ENCODE measurements at regions not wholly inside any gene's neighbourhood (a gene's known extent, or its start where the extent isn't known, plus 50 kb on each side); places are given as distances from the start of the nearest gene placed in this dataset.

DNA sequence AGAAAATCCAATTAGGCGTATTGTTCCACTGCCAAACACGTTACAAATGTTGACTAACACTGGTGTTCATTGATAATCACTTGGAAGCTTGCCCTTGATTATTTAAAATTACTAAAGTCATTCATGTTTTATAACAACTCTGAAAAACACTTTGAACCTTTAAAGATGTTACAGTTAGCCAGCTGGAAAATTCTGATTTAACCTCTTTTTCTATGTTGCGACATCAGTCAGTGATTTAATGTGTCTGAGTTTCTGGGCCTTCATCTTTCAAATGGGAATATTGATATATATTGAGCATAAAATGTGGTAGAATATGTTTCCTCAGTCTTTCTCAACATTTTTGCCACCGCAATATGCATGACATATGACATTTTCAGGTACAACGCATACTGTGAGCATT, 274.1 kb upstream of the TENM3 start:
- TF ChIP-seq EZH2 (optimal IDR thresholded peaks at IDR 0.05; ENCODE audit: low read depth, low read length), result no peak
- no peak for TF ChIP-seq CTCF (IDR thresholded peaks at IDR 0.05; ENCODE audit: low read length)
- no peak for TF ChIP-seq EZH2phosphoT487 (IDR thresholded peaks at IDR 0.05; ENCODE audit: low read length)

Measured in MM.1S (cell line).